ENCODE measurements at regions not wholly inside any gene's neighbourhood (a gene's known extent, or its start where the extent isn't known, plus 50 kb on each side); places are given as distances from the start of the nearest gene placed in this dataset.

DNA sequence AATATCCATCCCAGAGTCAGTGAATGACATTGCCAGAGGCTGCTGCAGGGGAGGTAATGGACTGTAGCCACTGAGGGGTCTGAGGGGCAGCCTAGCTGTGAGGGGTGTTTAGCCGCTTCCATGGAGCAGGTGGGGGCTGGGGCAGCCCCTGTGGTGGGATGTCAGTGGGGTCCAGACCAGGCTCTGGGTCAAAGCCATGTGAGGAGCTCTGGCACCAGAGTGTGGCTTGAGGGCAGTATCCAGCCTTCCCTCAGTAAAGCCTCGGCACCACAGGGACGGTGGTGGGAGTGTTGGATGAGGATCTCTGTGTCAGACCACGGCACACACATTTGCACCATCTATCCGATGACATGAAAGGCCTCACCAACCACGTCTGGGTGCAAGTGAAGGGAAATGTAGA, 85.0 kb downstream of the INHBB start:
- DNase-seq (ENCODE audit: low read depth) = no peak
- H3K4me3 ChIP-seq (ENCODE audit: low read depth, low read length) = no peak overlapping the region
- TF ChIP-seq, protein P1, sequence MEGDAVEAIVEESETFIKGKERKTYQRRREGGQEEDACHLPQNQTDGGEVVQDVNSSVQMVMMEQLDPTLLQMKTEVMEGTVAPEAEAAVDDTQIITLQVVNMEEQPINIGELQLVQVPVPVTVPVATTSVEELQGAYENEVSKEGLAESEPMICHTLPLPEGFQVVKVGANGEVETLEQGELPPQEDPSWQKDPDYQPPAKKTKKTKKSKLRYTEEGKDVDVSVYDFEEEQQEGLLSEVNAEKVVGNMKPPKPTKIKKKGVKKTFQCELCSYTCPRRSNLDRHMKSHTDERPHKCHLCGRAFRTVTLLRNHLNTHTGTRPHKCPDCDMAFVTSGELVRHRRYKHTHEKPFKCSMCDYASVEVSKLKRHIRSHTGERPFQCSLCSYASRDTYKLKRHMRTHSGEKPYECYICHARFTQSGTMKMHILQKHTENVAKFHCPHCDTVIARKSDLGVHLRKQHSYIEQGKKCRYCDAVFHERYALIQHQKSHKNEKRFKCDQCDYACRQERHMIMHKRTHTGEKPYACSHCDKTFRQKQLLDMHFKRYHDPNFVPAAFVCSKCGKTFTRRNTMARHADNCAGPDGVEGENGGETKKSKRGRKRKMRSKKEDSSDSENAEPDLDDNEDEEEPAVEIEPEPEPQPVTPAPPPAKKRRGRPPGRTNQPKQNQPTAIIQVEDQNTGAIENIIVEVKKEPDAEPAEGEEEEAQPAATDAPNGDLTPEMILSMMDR (IDR thresholded peaks at IDR 0.05; ENCODE audit: insufficient read depth, low read depth, low read length) = no peak

DNA sequence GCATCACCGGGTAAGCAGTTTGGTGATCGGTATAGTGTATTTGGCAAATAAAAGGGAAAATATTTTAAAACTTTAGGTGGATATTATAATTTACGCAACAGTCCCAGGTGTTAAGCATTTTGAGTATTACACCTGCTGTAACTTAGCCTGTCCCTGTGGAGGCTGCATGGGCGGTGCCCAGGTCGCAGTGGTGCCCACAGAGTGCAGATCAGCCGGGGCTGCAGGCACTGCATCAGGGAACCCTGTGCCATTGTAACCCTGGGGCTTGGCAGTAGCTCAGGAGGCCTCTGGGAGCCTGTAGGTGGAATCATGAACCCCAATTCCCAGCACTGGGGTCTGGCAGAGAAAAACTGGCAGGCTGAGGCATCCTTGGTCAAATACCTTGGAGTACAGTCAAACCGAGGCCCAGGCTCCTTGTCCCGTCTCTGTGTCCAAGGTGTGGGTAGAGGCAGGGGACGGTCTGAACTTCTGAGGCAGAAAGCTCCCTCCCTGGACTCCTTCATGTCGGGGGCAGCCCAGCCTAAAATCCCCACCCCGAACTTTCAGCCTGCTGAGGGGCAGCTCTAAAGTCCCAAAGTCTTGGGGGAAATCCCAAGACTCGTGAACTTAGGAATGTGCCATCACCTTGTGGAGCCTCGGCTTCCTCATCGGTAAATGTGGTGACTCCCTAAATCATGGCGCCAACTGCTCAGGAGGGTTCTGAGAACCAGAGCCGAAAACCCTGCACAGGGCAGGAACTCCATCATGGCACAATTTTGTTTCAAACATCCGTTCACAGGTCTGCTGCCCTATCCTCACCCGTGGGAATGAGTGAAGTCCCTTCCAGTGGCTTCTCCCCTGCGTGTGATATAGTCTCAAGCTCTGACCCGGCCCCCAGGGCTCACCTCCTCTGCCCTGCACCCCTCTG, 85.7 kb downstream of the INHBB start:
- TF ChIP-seq, protein P1 (IDR thresholded peaks at IDR 0.05; ENCODE audit: insufficient read depth, low read depth, low read length) = no peak
- H3K4me3 ChIP-seq (ENCODE audit: low read depth, low read length) = no peak overlapping the region
- no peak for DNase-seq (ENCODE audit: low read depth)

DNA sequence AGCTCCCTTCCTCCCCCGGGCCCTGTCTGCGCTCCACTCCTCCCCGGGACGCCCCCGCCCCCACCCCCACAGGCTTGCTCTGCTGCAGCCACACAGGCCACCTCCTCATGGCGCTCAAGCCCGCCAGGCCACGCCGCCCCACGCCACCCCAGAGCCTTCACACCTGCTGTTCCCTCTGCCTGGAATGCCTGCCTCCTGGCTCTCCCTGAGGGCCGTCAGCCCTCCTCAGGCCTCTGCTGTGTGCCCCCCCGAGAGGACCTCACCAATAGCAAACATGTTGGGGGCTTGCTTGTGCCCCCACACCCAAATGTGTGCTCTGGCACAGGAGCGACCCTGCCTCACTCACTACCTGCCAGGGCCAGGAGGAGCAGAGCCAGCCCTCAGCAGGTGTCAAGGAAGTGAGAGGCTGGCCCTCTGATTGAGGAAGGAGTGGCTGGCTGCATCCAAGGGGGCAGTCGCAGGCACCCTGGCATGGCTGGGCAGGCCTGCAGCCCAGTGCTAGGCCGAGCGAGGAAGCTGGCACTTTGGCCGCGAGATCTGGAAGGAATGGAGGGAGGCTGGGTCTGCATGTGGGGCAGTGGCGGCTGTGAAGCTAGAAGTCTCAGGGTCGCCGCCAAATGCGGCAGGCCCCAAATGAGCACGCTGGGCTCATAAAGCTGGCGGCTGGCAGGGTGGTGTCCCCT, 86.5 kb downstream of the INHBB start:
- DNase-seq (ENCODE audit: low read depth) = no peak
- TF ChIP-seq, protein P1 (IDR thresholded peaks at IDR 0.05; ENCODE audit: insufficient read depth, low read depth, low read length) = no peak
- no peak overlapping the region for H3K4me3 ChIP-seq (ENCODE audit: low read depth, low read length)

DNA sequence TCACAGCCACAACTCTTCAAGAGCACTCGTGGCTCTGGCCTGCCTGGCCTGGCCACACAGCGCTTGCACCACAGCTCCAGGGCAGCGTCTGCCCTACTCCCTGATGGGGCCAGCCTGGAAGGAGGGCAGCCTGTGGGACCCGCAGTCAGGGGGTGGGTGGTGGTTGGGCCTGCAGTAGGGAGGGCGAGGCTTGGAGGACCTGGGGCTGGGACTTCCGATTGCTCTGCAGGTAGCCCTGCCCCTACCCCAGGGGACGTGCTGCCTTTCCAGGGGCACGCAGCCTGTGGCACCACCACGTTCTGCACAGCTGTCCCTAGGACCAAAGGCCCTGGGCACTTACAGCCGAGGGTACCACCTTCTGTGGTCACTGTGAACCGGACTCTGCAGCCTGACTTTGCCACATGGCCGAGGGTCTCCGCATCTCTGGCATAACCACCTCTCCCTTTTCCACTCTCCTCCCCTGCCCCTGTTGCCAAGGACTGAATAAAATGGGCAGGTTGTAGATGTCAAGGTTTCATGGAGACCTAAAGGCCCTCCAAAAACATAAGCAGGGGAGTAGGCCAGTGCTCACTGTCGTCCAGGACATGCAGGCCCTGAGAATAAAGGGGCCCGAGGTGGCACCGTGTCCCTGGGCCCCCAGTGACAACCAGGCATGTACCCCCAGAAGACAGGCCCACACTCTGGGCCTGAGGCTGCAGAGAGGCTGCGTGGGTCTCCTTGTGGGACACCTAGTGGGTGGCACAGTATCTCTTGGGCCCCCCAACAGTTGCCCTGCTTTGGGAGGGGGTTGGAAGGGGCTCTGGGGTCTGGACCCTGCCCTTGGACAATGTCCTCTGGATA, 87.3 kb downstream of the INHBB start:
- TF ChIP-seq, protein P1 (IDR thresholded peaks at IDR 0.05; ENCODE audit: insufficient read depth, low read depth, low read length) = no peak
- no peak overlapping the region for H3K4me3 ChIP-seq (ENCODE audit: low read depth, low read length)
- DNase-seq (ENCODE audit: low read depth) = no peak

DNA sequence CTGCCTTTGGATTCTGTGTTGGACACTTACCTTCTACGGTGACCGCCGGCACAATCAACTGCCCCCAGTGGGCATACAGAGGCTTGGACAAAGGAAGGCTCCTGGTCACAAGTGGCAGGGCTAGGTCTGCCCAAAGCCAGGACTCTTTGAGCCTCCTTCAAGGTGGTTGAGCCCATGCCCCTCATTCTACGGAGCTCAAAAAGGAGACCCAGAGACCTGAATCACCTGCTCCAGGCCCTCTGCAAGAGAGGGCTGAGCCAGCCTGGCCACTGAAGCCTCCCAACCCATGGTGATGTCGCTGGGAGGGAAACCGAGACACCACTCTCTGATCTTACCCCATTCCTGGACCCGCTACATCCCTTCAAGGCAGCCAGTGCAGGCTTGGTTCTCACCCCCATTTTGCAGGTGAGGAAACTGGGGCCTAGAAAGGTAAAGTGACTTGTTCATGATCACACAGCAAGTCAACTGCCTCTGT, 87.9 kb downstream of the INHBB start:
- TF ChIP-seq, protein P1 (IDR thresholded peaks at IDR 0.05; ENCODE audit: insufficient read depth, low read depth, low read length) = no peak
- H3K4me3 ChIP-seq (ENCODE audit: low read depth, low read length) = no peak overlapping the region
- DNase-seq (ENCODE audit: low read depth) = no peak

DNA sequence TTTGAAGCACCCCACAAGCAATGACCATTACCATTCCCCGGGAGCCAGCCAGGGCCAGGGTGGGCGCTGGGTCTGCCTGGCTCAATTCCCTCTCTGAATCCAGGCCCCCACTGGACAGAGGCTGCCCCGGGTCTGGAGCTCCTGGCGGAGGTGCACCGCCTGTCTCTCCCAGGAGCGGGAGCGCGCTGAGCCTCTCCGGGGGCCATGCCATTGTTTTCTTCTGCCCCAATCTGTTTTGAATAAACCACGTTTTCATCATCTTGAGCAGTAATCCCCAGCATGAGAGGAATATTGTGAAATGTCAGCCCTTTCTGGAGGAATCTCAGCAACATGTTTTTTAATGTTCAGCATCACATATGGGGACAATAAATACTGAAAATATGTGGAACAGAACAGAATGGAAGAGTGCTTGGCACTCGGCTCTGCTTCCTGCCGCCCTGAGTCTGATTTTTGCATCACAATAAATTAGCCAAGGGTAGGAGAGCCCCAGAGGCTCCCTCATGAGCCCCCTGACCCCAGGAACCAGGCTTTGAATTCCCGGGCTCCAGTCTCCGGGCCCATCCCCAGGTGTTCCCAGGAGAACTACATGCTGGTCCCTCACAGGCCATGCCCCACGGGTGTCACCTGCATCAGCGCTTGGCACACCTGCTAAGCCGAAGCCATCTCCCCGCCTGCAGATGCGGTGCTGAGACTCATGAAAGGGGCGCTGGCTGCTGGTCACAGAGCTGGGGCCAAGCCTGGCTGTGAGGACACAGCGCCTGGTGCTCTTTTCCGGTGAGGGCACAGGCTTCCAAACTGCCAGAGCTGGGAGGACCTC, 88.8 kb downstream of the INHBB start:
- no peak overlapping the region for H3K4me3 ChIP-seq (ENCODE audit: low read depth, low read length)
- TF ChIP-seq, protein P1 (IDR thresholded peaks at IDR 0.05; ENCODE audit: insufficient read depth, low read depth, low read length) = no peak
- peak; percentile 36 for DNase-seq (ENCODE audit: low read depth)
